GM23248 (cell line): ENCODE measurements at regions not wholly inside any gene's neighbourhood (a gene's known extent, or its start where the extent isn't known, plus 50 kb on each side); places are given as distances from the start of the nearest gene placed in this dataset.
A peak's percentile ranks its signal among the peaks of the same experiment; 100 is the strongest.

ENCODE experiments used
- DNase-seq: peaks from one replicate; pipeline ENCODE4 v3.0.0-alpha.2; 2015
- H2AFZ ChIP-seq: fragments of 200-600 bp; sonication (generic); 2 replicates; pipeline ENCODE4 v1.6.1; 2016; ENCODE audit warnings: antibody characterized with exemption
- H3F3A ChIP-seq: fragments of 200-600 bp; sonication (generic); 2 replicates; pipeline ENCODE4 v1.6.1; 2016; ENCODE audit warnings: mild to moderate bottlenecking, antibody characterized with exemption, mixed run types; ENCODE audit not compliant: insufficient read depth
- H3K27ac ChIP-seq: fragments of 200-600 bp; sonication (generic); 2 replicates; pipeline ENCODE4 v1.5.1; 2016; ENCODE audit warnings: mild to moderate bottlenecking
- H3K27me3 ChIP-seq: fragments of 200-600 bp; sonication (generic); replicated peaks from 2 replicates; pipeline ENCODE4 v1.6.1; 2016; ENCODE audit warnings: mild to moderate bottlenecking; ENCODE audit not compliant: insufficient read depth
- H3K36me3 ChIP-seq: fragments of 200-600 bp; sonication (generic); 2 replicates; pipeline ENCODE4 v1.6.1; 2016; ENCODE audit warnings: low read depth, mild to moderate bottlenecking
- H3K4me1 ChIP-seq: fragments of 200-600 bp; sonication (generic); 2 replicates; pipeline ENCODE4 v1.6.1; 2016; ENCODE audit warnings: mild to moderate bottlenecking; ENCODE audit not compliant: insufficient read depth
- H3K4me2 ChIP-seq: fragments of 200-600 bp; sonication (generic); one replicate; pipeline ENCODE4 v1.6.1; 2016; ENCODE audit warnings: mild to moderate bottlenecking; ENCODE audit not compliant: unreplicated experiment
- H3K4me3 ChIP-seq: fragments of 200-600 bp; sonication (generic); 2 replicates; pipeline ENCODE4 v1.5.1; 2016; ENCODE audit warnings: mild to moderate bottlenecking
- H3K79me2 ChIP-seq: fragments of 200-600 bp; sonication (generic); 2 replicates; pipeline ENCODE4 v1.6.1; 2016; ENCODE audit warnings: mild to moderate bottlenecking; ENCODE audit not compliant: insufficient read depth
- H3K9ac ChIP-seq: fragments of 200-600 bp; sonication (generic); 2 replicates; pipeline ENCODE4 v1.6.1; 2016; ENCODE audit warnings: mild to moderate bottlenecking
- H3K9me2 ChIP-seq: fragments of 200-600 bp; sonication (generic); 2 replicates; pipeline ENCODE4 v1.6.1; 2016; ENCODE audit warnings: mixed run types, mild to moderate bottlenecking, moderate library complexity; ENCODE audit not compliant: insufficient read depth
- H3K9me3 ChIP-seq: fragments of 200-600 bp; sonication (generic); one replicate; pipeline ENCODE4 v1.6.1; 2017; ENCODE audit warnings: low read depth
- H4K20me1 ChIP-seq: fragments of 200-600 bp; sonication (generic); 2 replicates; pipeline ENCODE4 v1.6.0; 2016; ENCODE audit not compliant: insufficient read depth
- EZH2 ChIP-seq: fragments of 200-600 bp; sonication (generic); IDR thresholded peaks from 2 replicates; pipeline ENCODE4 v1.6.1; 2018; ENCODE audit warnings: antibody characterized with exemption, mild to moderate bottlenecking; ENCODE audit not compliant: insufficient read depth, poor library complexity, severe bottlenecking
- EZH2phosphoT487 ChIP-seq: fragments of 200-600 bp; sonication (generic); IDR thresholded peaks from 2 replicates; pipeline ENCODE4 v1.6.1; 2018; ENCODE audit warnings: antibody characterized with exemption, moderate library complexity, mild to moderate bottlenecking, low read depth; ENCODE audit not compliant: insufficient read depth
- WGBS, 2 experiments: methylation state at CpG; one replicate each; pipeline ENCODE4 v1.1.6; 2015 to 2017; ENCODE audit warnings: low lambda C conversion rate in 2 of 2, low coverage in 1 of 2; ENCODE audit errors: missing lambda C conversion rate in 2 of 2; 5-methylcytosine and 5-hydroxymethylcytosine counted together
- in situ Hi-C: fragments of 300-500 bp; cut with MboI; formaldehyde crosslinking; loops from 2 replicates; pipeline ENCODE4 v1.15.0; 2020

DNA sequence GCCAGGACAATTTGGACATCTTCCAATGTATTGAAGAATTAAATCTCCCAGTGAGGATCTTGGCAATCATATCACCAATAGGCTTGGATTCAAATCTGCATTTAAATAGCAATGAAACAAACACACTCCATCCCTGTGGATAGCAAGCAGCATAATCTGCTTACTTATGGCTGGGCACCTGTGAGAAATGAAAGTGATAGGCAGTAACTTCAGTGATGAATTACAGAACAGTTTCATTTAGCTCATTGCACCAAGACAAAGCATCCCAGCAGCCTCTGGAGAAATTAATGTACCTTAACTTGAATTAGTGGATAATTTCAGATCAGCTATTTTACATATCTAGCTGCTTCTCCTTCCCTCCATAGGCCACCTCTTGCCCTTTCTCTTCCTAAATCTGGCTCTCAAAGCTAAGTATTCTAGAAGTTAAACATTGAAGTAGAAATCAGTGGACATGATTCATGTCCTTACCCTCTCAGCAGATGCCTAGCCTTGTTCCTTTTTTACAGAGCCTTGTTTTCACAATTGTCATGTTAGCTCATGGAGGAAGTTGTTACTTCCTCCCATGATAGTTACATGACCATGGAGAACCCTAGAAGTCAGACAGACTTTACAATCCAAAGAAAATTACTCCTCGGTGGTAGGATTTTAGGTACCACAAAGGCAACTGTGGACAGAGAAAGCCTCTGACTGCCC, 88.5 kb upstream of the TACR1 start:
- Histone ChIP-seq H3K27me3 (no peaks in the 10 kb centered on the region), H3K36me3 (no peaks in the 10 kb centered on the region), H3F3A (peaks cover 21% of the 10 kb centered on the region), H3K4me1 (peaks cover 33% of the 10 kb centered on the region), H2AFZ (no peak overlapping the region), H3K9me2 (no peaks in the 10 kb centered on the region), H3K9me3 (no peaks in the 10 kb centered on the region), H3K79me2 (no peaks in the 10 kb centered on the region), H3K9ac (no peak overlapping the region), H3K4me3 (no peak overlapping the region), H4K20me1 (no peaks in the 10 kb centered on the region), H3K27ac (no peak overlapping the region), H3K4me2 (no peak overlapping the region)
- 96 to 100% methylated on average over 1 of the region's 1 CpG for WGBS, 2 experiments
- no peak for DNase-seq
- TF ChIP-seq EZH2 (no peak), EZH2phosphoT487 (no peak)
- in situ Hi-C loops: no loop called here

- H3K4me2 ChIP-seq: no peak overlapping the region
- 77 to 81% methylated on average over 2 of the region's 2 CpGs for WGBS, 2 experiments
- no peaks in the 10 kb centered on the region for H3K36me3 ChIP-seq
- H3K9me3 ChIP-seq: no peaks in the 10 kb centered on the region
- no peak overlapping the region for H3K9ac ChIP-seq
- in situ Hi-C loops: no loop called here
- no peak overlapping the region for H2AFZ ChIP-seq
- H3K9me2 ChIP-seq: no peaks in the 10 kb centered on the region
- peaks cover 5% of the 10 kb centered on the region; the same call in 1 of the 2 replicates for H3F3A ChIP-seq
- peaks cover 3% of the 10 kb centered on the region for H3K4me1 ChIP-seq
- no peak for DNase-seq
- H3K27ac ChIP-seq: no peak overlapping the region
- H3K27me3 ChIP-seq: no peaks in the 10 kb centered on the region
- H4K20me1 ChIP-seq: no peaks in the 10 kb centered on the region
- H3K79me2 ChIP-seq: no peaks in the 10 kb centered on the region
- no peak overlapping the region for H3K4me3 ChIP-seq
- no peak for TF ChIP-seq EZH2
- TF ChIP-seq EZH2phosphoT487: no peak
These were observed 85.0 kb upstream of the TACR1 start for GRCh38 chr2:75284345-75284744.

DNA sequence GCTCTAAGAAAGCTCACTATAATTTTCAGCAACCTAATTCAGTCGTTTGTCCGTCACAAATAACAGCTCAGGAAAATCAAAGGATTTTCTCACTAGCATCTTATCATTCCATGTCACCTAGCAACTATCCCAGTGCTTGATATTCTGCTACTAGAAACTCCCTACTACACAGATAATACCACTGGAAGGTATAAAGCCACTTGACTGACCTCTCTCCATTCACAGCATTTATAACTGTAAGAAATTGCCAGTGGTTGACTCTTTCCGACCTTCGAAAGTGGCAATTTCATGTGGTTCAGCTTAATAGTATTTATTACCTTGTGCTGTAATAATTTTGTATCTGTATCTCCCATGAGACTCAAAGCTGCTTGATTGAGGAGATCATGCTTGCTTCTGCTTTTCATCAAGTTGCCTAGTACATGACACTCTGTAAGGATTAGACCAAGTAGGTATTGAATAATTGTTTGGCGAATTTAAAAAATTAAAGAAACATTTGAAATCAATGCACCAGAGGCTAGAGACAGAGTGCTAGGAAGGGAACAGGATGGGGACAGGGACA, 79.6 kb upstream of the TACR1 start:
- TF ChIP-seq EZH2 (no peak), EZH2phosphoT487 (no peak)
- H3K9me2 ChIP-seq: no peaks in the 10 kb centered on the region

DNA sequence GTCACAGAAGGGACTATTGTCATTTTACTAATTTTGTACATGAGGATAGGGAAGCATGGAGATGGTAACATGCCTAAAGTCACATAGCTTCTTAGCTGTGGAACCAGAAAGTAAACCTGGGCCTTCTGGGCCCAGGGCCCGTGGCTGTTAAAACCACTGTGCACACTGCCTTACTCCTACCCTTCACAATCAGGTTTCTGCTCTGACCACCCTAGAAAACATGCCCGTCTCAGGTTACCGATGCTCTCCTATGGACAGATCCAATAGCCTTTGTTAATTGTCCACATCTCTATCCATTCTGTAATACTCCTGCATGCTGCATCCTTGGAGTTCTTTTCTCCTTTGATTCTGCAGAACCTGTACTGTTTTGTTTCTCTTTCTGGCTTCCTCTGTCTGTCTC, 79.0 kb upstream of the TACR1 start:
- Histone ChIP-seq H3K4me1 (peaks cover 24% of the 10 kb centered on the region), H2AFZ (no peak overlapping the region), H3K36me3 (no peaks in the 10 kb centered on the region), H3K4me2 (no peak overlapping the region), H3K4me3 (no peak overlapping the region), H3F3A (peaks cover 27% of the 10 kb centered on the region), H3K79me2 (no peaks in the 10 kb centered on the region), H3K9ac (no peak overlapping the region), H3K27ac (no peak overlapping the region), H3K27me3 (no peaks in the 10 kb centered on the region), H3K9me2 (no peaks in the 10 kb centered on the region), H4K20me1 (no peaks in the 10 kb centered on the region), H3K9me3 (no peaks in the 10 kb centered on the region)
- 60 to 68% methylated on average over 3 of the region's 3 CpGs for WGBS, 2 experiments
- DNase-seq: no peak
- TF ChIP-seq EZH2 (no peak), EZH2phosphoT487 (no peak)
- in situ Hi-C loops: no loop called here

More for the DNA sequence above, 79.6 kb upstream of the TACR1 start:
- Histone ChIP-seq H3F3A (peaks cover 27% of the 10 kb centered on the region), H3K79me2 (no peaks in the 10 kb centered on the region), H3K4me2 (no peak overlapping the region), H3K27me3 (no peaks in the 10 kb centered on the region), H3K36me3 (no peaks in the 10 kb centered on the region), H3K9me3 (no peaks in the 10 kb centered on the region), H3K4me3 (no peak overlapping the region), H3K9ac (no peak overlapping the region), H4K20me1 (no peaks in the 10 kb centered on the region), H3K4me1 (peaks cover 24% of the 10 kb centered on the region), H2AFZ (no peak overlapping the region), H3K27ac (no peak overlapping the region)
- WGBS, 2 experiments: 78 to 80% methylated on average over 5 of the region's 5 CpGs
- DNase-seq: no peak
- in situ Hi-C loops: no loop called here

- DNase-seq: peak; percentile 78
- Histone ChIP-seq H3F3A (peaks cover 27% of the 10 kb centered on the region), H3K79me2 (no peaks in the 10 kb centered on the region), H3K4me1 (peaks cover 24% of the 10 kb centered on the region), H3K4me2 (peak overlapping the region; percentile 85), H2AFZ (no peak overlapping the region), H3K36me3 (no peaks in the 10 kb centered on the region), H3K9ac (peak overlapping the region; percentile 24), H3K4me3 (peak overlapping the region; percentile 56), H3K27me3 (no peaks in the 10 kb centered on the region), H3K9me2 (no peaks in the 10 kb centered on the region), H4K20me1 (no peaks in the 10 kb centered on the region), H3K27ac (peak overlapping the region; percentile 65), H3K9me3 (peaks cover 5% of the 10 kb centered on the region)
- TF ChIP-seq EZH2 (no peak), EZH2phosphoT487 (no peak)
- in situ Hi-C loops: no loop called here
These were observed 77.8 kb upstream of the TACR1 start for GRCh38 chr2:75277111-75277510.
